ENCODE measurements at regions not wholly inside any gene's neighbourhood (a gene's known extent, or its start where the extent isn't known, plus 50 kb on each side); places are given as distances from the start of the nearest gene placed in this dataset.

DNA sequence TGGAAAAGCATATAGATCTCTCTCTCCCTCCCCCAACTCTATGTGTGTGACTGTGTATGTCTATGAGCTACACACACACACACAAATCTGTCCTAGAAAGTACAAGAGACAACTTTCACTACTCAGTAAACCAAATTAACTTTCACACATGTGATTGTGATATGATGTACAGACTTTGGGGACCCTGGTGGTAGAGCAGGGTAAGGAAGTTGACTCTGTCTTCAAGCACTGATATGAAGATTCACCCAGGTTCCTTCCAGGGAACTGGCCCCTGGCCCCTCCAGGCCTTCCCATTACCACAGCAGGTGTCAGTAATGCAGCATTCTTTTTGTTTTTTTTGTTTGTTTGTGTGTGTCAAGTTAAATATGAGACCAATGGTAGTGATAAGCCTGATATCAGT is 66.1 kb upstream of the PTH start:
- TF ChIP-seq, protein P1, sequence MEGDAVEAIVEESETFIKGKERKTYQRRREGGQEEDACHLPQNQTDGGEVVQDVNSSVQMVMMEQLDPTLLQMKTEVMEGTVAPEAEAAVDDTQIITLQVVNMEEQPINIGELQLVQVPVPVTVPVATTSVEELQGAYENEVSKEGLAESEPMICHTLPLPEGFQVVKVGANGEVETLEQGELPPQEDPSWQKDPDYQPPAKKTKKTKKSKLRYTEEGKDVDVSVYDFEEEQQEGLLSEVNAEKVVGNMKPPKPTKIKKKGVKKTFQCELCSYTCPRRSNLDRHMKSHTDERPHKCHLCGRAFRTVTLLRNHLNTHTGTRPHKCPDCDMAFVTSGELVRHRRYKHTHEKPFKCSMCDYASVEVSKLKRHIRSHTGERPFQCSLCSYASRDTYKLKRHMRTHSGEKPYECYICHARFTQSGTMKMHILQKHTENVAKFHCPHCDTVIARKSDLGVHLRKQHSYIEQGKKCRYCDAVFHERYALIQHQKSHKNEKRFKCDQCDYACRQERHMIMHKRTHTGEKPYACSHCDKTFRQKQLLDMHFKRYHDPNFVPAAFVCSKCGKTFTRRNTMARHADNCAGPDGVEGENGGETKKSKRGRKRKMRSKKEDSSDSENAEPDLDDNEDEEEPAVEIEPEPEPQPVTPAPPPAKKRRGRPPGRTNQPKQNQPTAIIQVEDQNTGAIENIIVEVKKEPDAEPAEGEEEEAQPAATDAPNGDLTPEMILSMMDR (conservative IDR thresholded peaks at IDR 0.05; ENCODE audit: low read depth in 2 of 2): no peak
- TF ChIP-seq, protein P2, sequence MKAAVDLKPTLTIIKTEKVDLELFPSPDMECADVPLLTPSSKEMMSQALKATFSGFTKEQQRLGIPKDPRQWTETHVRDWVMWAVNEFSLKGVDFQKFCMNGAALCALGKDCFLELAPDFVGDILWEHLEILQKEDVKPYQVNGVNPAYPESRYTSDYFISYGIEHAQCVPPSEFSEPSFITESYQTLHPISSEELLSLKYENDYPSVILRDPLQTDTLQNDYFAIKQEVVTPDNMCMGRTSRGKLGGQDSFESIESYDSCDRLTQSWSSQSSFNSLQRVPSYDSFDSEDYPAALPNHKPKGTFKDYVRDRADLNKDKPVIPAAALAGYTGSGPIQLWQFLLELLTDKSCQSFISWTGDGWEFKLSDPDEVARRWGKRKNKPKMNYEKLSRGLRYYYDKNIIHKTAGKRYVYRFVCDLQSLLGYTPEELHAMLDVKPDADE (IDR thresholded peaks at IDR 0.05): no peak
- TF ChIP-seq, protein P3, sequence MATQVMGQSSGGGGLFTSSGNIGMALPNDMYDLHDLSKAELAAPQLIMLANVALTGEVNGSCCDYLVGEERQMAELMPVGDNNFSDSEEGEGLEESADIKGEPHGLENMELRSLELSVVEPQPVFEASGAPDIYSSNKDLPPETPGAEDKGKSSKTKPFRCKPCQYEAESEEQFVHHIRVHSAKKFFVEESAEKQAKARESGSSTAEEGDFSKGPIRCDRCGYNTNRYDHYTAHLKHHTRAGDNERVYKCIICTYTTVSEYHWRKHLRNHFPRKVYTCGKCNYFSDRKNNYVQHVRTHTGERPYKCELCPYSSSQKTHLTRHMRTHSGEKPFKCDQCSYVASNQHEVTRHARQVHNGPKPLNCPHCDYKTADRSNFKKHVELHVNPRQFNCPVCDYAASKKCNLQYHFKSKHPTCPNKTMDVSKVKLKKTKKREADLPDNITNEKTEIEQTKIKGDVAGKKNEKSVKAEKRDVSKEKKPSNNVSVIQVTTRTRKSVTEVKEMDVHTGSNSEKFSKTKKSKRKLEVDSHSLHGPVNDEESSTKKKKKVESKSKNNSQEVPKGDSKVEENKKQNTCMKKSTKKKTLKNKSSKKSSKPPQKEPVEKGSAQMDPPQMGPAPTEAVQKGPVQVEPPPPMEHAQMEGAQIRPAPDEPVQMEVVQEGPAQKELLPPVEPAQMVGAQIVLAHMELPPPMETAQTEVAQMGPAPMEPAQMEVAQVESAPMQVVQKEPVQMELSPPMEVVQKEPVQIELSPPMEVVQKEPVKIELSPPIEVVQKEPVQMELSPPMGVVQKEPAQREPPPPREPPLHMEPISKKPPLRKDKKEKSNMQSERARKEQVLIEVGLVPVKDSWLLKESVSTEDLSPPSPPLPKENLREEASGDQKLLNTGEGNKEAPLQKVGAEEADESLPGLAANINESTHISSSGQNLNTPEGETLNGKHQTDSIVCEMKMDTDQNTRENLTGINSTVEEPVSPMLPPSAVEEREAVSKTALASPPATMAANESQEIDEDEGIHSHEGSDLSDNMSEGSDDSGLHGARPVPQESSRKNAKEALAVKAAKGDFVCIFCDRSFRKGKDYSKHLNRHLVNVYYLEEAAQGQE (IDR thresholded peaks at IDR 0.05; ENCODE audit: unreplicated experiment): no peak
